Gastrocnemius medialis (tissue), 4 donors: ENCODE measurements at regions not wholly inside any gene's neighbourhood (a gene's known extent, or its start where the extent isn't known, plus 50 kb on each side); places are given as distances from the start of the nearest gene placed in this dataset.

Source experiments
- POLR2A ChIP-seq, 2 donors: fragments of 450-650 bp; IDR thresholded peaks; one replicate each; pipeline ENCODE4 v1.6.1; 2017; ENCODE audit warnings: antibody characterized with exemption in 2 of 2, mild to moderate bottlenecking in 2 of 2, moderate library complexity in 2 of 2
- TF ChIP-seq, protein P1 (sequence below), 5 experiments: fragments of 450-650 bp in 3 of 5; fragments of 200-600 bp in 2 of 5; sonication (generic) in 2 of 5; IDR thresholded peaks in 4 of 5; conservative IDR thresholded peaks in 1 of 5; 1 replicate in 4 of 5; 2 replicates in 1 of 5; pipeline ENCODE4 v1.5.1; 2016 to 2019; ENCODE audit warnings: antibody characterized with exemption in 5 of 5, mild to moderate bottlenecking in 3 of 5, moderate library complexity in 3 of 5

DNA sequence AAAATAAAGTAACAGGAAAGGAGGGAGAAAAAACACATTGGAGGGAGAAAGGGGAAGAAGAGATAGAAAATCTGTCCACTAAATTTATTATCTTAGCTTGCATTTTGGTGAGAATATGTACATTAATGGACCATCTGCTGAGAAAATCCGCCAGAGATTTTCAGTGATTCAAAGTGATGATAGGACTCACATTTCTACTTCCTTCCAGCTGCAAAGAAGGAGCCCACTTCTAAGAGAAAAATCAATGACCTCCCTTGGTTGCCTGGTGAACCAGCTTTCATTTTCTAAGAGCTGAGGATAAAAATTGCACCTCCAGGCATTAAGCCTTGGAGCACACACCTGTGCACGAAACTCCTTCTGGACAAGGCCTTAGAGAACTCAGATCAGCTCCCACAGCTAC is 404.3 kb downstream of the SFMBT2 start:
- TF ChIP-seq, protein P1, sequence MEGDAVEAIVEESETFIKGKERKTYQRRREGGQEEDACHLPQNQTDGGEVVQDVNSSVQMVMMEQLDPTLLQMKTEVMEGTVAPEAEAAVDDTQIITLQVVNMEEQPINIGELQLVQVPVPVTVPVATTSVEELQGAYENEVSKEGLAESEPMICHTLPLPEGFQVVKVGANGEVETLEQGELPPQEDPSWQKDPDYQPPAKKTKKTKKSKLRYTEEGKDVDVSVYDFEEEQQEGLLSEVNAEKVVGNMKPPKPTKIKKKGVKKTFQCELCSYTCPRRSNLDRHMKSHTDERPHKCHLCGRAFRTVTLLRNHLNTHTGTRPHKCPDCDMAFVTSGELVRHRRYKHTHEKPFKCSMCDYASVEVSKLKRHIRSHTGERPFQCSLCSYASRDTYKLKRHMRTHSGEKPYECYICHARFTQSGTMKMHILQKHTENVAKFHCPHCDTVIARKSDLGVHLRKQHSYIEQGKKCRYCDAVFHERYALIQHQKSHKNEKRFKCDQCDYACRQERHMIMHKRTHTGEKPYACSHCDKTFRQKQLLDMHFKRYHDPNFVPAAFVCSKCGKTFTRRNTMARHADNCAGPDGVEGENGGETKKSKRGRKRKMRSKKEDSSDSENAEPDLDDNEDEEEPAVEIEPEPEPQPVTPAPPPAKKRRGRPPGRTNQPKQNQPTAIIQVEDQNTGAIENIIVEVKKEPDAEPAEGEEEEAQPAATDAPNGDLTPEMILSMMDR (IDR thresholded peaks at IDR 0.05 in 4 of 5, conservative IDR thresholded peaks at IDR 0.05 in 1 of 5): no peak
- TF ChIP-seq POLR2A (IDR thresholded peaks at IDR 0.05): no peak
